ENCODE measurements at regions not wholly inside any gene's neighbourhood (a gene's known extent, or its start where the extent isn't known, plus 50 kb on each side); places are given as distances from the start of the nearest gene placed in this dataset.
"Not testable (repeated sequence)": the region's sequence is repeated elsewhere in the genome, so short reads cannot be mapped to it uniquely, and the experiment has no call there.

GRCh38 chr1:157460381-157460780 is 91.9 kb downstream of the FCRL5 start:
- no peak for DNase-seq (ENCODE audit: low read depth in 3 of 3)

GRCh38 chr1:157457279-157457678 is 95.0 kb downstream of the FCRL5 start:
- DNase-seq (ENCODE audit: low read depth in 3 of 3), result no peak

- no peak for DNase-seq (ENCODE audit: low read depth in 3 of 3)
These were observed 97.0 kb downstream of the FCRL5 start for GRCh38 chr1:157455318-157455717.

GRCh38 chr1:157450106-157450505 is 102.2 kb downstream of the FCRL5 start:
- DNase-seq (ENCODE audit: low read depth in 3 of 3), result no peak

GRCh38 chr1:157448636-157449035 is 103.7 kb downstream of the FCRL5 start:
- DNase-seq (ENCODE audit: low read depth in 3 of 3), result no peak

GRCh38 chr1:157446356-157446755 is 106.0 kb downstream of the FCRL5 start:
- DNase-seq (ENCODE audit: low read depth in 3 of 3), result not testable (repeated sequence)

GRCh38 chr1:157445616-157446140 is 106.6 kb downstream of the FCRL5 start:
- not testable (repeated sequence) for DNase-seq (ENCODE audit: low read depth in 3 of 3)

- DNase-seq (ENCODE audit: low read depth in 3 of 3), result no peak
These were observed 110.2 kb downstream of the FCRL5 start for GRCh38 chr1:157442065-157442464.

- DNase-seq (ENCODE audit: low read depth in 3 of 3), result no peak
These were observed 112.9 kb downstream of the FCRL5 start for GRCh38 chr1:157439302-157439954.

GRCh38 chr1:157438613-157439012 is 113.7 kb downstream of the FCRL5 start:
- DNase-seq (ENCODE audit: low read depth in 3 of 3), result no peak

- no peak for DNase-seq (ENCODE audit: low read depth in 3 of 3)
These were observed 114.2 kb downstream of the FCRL5 start for GRCh38 chr1:157438146-157438545.

GRCh38 chr1:157437296-157437695 is 115.0 kb downstream of the FCRL5 start:
- DNase-seq (ENCODE audit: low read depth in 3 of 3), result no peak

GRCh38 chr1:157431751-157432150 is 120.6 kb downstream of the FCRL5 start:
- no peak for DNase-seq (ENCODE audit: low read depth in 3 of 3)

- DNase-seq (ENCODE audit: low read depth in 3 of 3), result no peak
These were observed 122.6 kb downstream of the FCRL5 start for GRCh38 chr1:157429601-157430240.

- not testable (repeated sequence) for DNase-seq (ENCODE audit: low read depth in 3 of 3)
These were observed 128.6 kb downstream of the FCRL5 start for GRCh38 chr1:157423764-157424163.

GRCh38 chr1:157419845-157420542 is 132.3 kb downstream of the FCRL5 start:
- DNase-seq (ENCODE audit: low read depth in 3 of 3), result no peak

- no peak for DNase-seq (ENCODE audit: low read depth in 3 of 3)
These were observed 133.7 kb downstream of the FCRL5 start for GRCh38 chr1:157418659-157419058.

GRCh38 chr1:157418231-157418630 is 134.1 kb downstream of the FCRL5 start:
- DNase-seq (ENCODE audit: low read depth in 3 of 3), result no peak

GRCh38 chr1:157415661-157416060 is 136.7 kb downstream of the FCRL5 start:
- DNase-seq (ENCODE audit: low read depth in 3 of 3), result no peak

GRCh38 chr1:157412308-157412707 is 140.0 kb downstream of the FCRL5 start:
- DNase-seq (ENCODE audit: low read depth in 3 of 3), result no peak

GRCh38 chr1:157411769-157412168 is 140.5 kb downstream of the FCRL5 start:
- no peak for DNase-seq (ENCODE audit: low read depth in 3 of 3)

GRCh38 chr1:157411064-157411463 is 141.3 kb downstream of the FCRL5 start:
- DNase-seq (ENCODE audit: low read depth in 3 of 3), result no peak

- no peak for DNase-seq (ENCODE audit: low read depth in 3 of 3)
These were observed 141.9 kb downstream of the FCRL5 start for GRCh38 chr1:157410457-157410856.
